Fibroblast of skin of left biceps (primary cell): ENCODE measurements at regions not wholly inside any gene's neighbourhood (a gene's known extent, or its start where the extent isn't known, plus 50 kb on each side); places are given as distances from the start of the nearest gene placed in this dataset.
"Not testable (repeated sequence)": the region's sequence is repeated elsewhere in the genome, so short reads cannot be mapped to it uniquely, and the experiment has no call there.

Experiments used
- DNase-seq, 2 experiments: peaks; one replicate each; pipeline ENCODE4 v3.0.0-alpha.2; 2013; ENCODE audit warnings: low read depth in 2 of 2

DNA sequence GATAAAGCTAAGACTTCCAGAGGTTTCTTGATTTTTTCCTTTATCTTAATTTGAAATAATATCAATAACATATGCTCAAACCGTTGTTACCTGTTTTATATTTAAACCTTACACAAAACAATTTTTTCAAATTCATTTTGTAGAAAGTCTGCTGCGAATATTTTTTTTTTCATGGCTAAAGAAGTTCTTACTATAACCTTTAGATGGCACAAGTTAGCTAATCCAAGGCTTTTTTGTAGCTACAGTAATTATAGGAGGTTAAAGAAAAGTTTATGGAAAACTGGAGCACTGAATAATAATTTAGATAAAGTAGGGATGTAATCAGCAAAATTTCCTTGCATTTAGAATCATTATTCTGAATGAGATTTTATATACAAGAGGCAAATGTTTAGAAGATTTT, 78.0 kb upstream of the PNPT1 start:
- peak; percentile 15 to 17 for DNase-seq

- DNase-seq = no peak
These were observed 75.3 kb upstream of the PNPT1 start for GRCh38 chr2:55768991-55769390.

DNA sequence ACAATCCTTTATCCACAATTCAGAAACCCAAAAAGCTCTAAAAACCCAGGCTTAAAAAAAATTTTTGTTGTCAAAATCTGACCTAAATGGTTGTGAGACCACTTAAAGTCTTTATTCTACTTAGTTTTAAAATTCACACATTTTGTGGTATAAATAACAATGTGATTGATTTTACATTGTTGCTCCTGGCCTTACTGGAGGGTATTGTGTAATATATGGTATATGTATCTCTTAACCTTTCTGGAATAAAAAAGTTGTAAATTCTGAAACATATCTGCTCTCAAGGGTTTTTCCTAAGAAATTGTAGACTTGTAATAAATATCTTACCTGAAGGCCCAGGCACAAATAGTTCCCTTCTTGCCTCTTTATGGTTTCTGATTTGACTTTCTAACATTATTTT, 73.3 kb upstream of the PNPT1 start:
- DNase-seq = no peak

DNA sequence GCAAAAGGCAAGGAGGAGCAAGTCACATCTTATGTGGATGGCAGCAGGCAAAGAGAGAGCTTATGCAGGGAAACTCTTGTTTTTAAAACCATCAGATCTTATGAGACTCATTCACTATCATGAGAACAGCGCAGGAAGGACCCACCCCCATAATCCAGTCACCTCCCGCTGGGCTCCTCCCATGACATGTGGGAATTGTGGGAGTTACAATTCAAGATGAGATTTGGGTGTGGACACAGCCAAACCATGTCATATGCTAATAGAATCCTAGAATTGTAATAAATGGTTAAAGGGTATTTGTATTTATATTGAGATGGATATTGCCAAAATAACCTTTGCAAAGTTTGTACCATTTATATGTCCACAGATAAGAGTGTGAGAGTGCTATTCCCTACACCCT, 72.1 kb upstream of the PNPT1 start:
- not testable (repeated sequence) for DNase-seq

GRCh38 chr2:55763721-55764120, 70.1 kb upstream of the PNPT1 start:
- DNase-seq = no peak

GRCh38 chr2:55761526-55761925, 67.9 kb upstream of the PNPT1 start:
- DNase-seq = no peak

GRCh38 chr2:55761024-55761423, 67.4 kb upstream of the PNPT1 start:
- DNase-seq = no peak

- no peak for DNase-seq
These were observed 66.5 kb upstream of the PNPT1 start for GRCh38 chr2:55760125-55760524.

DNA sequence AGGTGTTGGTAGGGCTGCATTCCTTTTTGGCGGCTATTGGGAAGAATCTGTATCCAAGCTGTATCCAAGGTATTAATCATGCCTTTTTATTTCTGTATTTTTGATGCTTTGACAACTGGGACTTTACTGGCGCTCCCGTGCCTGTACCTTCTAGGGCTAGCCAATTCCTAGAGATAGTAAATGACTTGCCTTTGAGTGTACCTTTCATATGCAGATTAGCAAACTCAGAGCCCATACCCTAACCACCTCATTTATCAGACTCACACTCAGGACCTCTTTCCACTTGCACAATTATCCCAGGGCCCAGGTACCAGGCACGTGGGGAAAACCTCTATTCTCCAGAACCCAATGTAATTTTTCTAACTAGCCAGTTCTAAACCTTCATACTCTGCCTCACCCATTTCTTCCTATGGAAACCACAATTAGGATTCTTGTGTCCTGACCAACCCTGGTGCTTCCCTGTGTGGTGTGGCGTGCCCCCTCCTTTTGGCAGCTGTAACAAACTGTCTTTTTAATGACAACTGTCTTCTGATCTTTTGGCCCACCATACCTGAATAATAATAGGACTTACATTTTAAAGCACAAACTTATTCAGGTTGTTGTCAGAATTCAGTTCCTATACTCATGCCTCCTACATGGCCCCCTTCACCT, 65.8 kb upstream of the PNPT1 start:
- no peak for DNase-seq

DNA sequence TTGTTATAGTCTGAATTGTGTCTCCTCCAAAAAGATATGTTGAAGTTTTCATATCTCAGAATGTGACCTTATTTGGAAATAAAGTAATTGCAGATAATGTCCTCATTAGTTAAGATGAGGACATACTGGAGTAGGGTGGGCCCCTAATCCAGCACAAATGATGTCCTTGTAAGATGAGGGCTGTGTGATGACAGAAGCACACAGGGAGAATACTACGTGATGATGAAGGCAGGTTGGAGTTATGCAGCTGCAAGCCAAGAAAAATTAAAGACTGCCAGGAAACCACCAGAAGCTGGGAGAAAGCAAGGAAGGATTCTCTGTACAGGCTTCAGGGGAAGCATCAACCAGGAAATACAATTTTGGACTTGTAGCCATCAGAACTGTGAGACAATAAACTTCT, 58.3 kb upstream of the PNPT1 start:
- DNase-seq = no peak

DNA sequence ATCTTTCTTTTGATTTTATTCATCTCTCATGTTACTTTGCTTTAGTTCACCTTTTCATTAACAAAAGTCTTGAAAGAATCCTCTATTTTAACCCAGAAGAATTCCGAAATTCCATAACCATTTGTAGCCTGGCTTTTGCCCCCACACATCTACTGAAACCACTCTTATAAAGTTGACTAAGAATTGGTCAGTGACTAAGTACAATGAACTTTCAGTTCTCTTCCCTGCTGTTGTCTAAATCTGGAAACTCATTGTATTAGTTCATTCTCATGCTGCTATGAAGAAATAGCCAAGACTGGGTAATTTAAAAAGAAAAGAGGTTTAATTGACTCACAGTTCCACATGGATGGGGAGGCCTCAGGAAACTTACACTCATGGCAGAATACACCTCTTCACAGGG, 49.9 kb upstream of the PNPT1 start:
- peak; percentile 12 to 21 for DNase-seq
